GM12878 (cell line): ENCODE measurements at regions not wholly inside any gene's neighbourhood (a gene's known extent, or its start where the extent isn't known, plus 50 kb on each side); places are given as distances from the start of the nearest gene placed in this dataset.

Experiments
- ATAC-seq: fragments of 200-7000 bp; cut with Tn5 transposase; 3 replicates; pipeline ENCODE4 v1.9.1; 2020; ENCODE audit warnings: mild to moderate bottlenecking, moderate library complexity
- BruUV-seq: library from RNA; stranded (reverse); fragments of 400-500 nt; replicated peaks from 2 replicates; lab custom pipeline; 2021; lab: Mats Ljungman, UMichigan
- CTCF ChIA-PET: fragments of 300-600 bp; sonication (Branson Sonifier 250); formaldehyde crosslinking; extraction: SDS; loops from one replicate; lab custom pipeline; 2021; ENCODE audit warnings: inconsistent platforms; lab: Yijun Ruan, JAX
- POLR2A ChIA-PET: fragments of 350-600 bp; formaldehyde crosslinking; extraction: SDS; loops from one replicate; lab custom pipeline; 2021; ENCODE audit warnings: inconsistent platforms; lab: Charles Lee
- RAD21 ChIA-PET: fragments of 300-600 bp; sonication (Branson Sonifier 250); formaldehyde crosslinking; loops from one replicate; lab custom pipeline; 2023; ENCODE audit warnings: antibody characterized with exemption; ENCODE audit not compliant: unreplicated experiment; lab: Charles Lee
- SMC1A ChIA-PET: fragments of 300-600 bp; sonication (Branson Sonifier 250); formaldehyde crosslinking; loops from one replicate; lab custom pipeline; 2023; ENCODE audit not compliant: unreplicated experiment, uncharacterized antibody; lab: Charles Lee
- DNase-seq: peaks from one replicate; pipeline ENCODE4 v3.0.0-alpha.2; 2011; ENCODE audit warnings: low read depth, low spot score
- FAIRE-seq: peaks from 3 replicates; lab custom pipeline; 2011; peaks lifted over from hg19 to GRCh38; lab: Jason Lieb, UNC
- H2AFZ ChIP-seq: 2 replicates; pipeline ENCODE4 v1.6.0; 2011; ENCODE audit warnings: low read depth, low read length, control low read depth; ENCODE audit not compliant: control insufficient read depth
- H3K27ac ChIP-seq: 2 replicates; pipeline ENCODE4 v1.5.1; 2011; ENCODE audit warnings: control low read depth; ENCODE audit not compliant: control insufficient read depth, insufficient read depth
- H3K27me3 ChIP-seq, 2 experiments: replicated peaks in 1 of 2; 2 replicates each; pipeline versions ENCODE4 v1.6.0 to v1.6.1; 2011; ENCODE audit warnings: low read length in 1 of 2; ENCODE audit not compliant: control insufficient read depth in 2 of 2, insufficient read depth in 2 of 2
- H3K36me3 ChIP-seq, 2 experiments: 2 replicates each; pipeline ENCODE4 v1.5.1; 2011; ENCODE audit warnings: low read length in 1 of 2; ENCODE audit not compliant: control insufficient read depth in 2 of 2, insufficient read depth in 2 of 2
- H3K4me1 ChIP-seq: 2 replicates; pipeline ENCODE4 v1.6.1; 2011; ENCODE audit warnings: mild to moderate bottlenecking, low read length, moderate library complexity, mixed read lengths; ENCODE audit not compliant: control insufficient read depth, insufficient read depth
- H3K4me2 ChIP-seq: 2 replicates; pipeline ENCODE4 v1.6.0; 2011; ENCODE audit warnings: control low read depth; ENCODE audit not compliant: control insufficient read depth, insufficient read depth
- H3K4me3 ChIP-seq: fragments of 200-600 bp; sonication (generic); 2 replicates; pipeline ENCODE4 v1.5.1; 2016
- H3K79me2 ChIP-seq: 2 replicates; pipeline ENCODE4 v1.6.0; 2011; ENCODE audit warnings: low read length; ENCODE audit not compliant: control insufficient read depth, insufficient read depth
- H3K9ac ChIP-seq: 2 replicates; pipeline ENCODE4 v1.8.0; 2011; ENCODE audit warnings: low read length, control low read depth, mixed read lengths; ENCODE audit not compliant: control insufficient read depth, insufficient read depth
- H3K9me3 ChIP-seq: replicated peaks from 3 replicates; pipeline ENCODE4 v1.5.1; 2011; ENCODE audit warnings: mild to moderate bottlenecking, low read length; ENCODE audit not compliant: control insufficient read depth, insufficient read depth
- H4K20me1 ChIP-seq: 2 replicates; pipeline ENCODE4 v1.6.0; 2011; ENCODE audit not compliant: control insufficient read depth, insufficient read depth
- JUND ChIP-seq: IDR thresholded peaks from 2 replicates; pipeline ENCODE4 v1.6.1; 2012; ENCODE audit warnings: low read depth, mild to moderate bottlenecking, low read length, improper control_type of control experiment, moderate library complexity
- KLF5 ChIP-seq: fragments of 450-650 bp; IDR thresholded peaks from 2 replicates; pipeline ENCODE4 v1.6.1; 2014; ENCODE audit warnings: mild to moderate bottlenecking; ENCODE audit not compliant: partially characterized antibody
- NFXL1 ChIP-seq: fragments of 450-650 bp; IDR thresholded peaks from 2 replicates; pipeline ENCODE4 v1.6.1; 2017; ENCODE audit warnings: antibody characterized with exemption, mild to moderate bottlenecking, borderline replicate concordance
- STAT3 ChIP-seq: IDR thresholded peaks from 2 replicates; pipeline ENCODE4 v1.6.1; 2011; ENCODE audit warnings: low read depth, low read length, improper control_type of control experiment
- TARDBP ChIP-seq: IDR thresholded peaks from 2 replicates; pipeline ENCODE4 v1.6.1; 2016; ENCODE audit warnings: borderline replicate concordance
- ZNF384 ChIP-seq: IDR thresholded peaks from 2 replicates; pipeline ENCODE4 v1.6.1; 2012; ENCODE audit warnings: low read depth, mild to moderate bottlenecking, low read length, improper control_type of control experiment, borderline replicate concordance
- WGBS: methylation state at CpG from one replicate; pipeline ENCODE4 v1.1.6; 2016; ENCODE audit warnings: low lambda C conversion rate; ENCODE audit not compliant: insufficient replicate concordance, insufficient coverage; ENCODE audit errors: missing lambda C conversion rate; 5-methylcytosine and 5-hydroxymethylcytosine counted together
- in situ Hi-C: fragments of 300-500 bp; cut with MboI; formaldehyde crosslinking; loops from 9 replicates; pipeline ENCODE4 v1.14.3; 2018; ENCODE audit warnings: mixed read lengths
- intact Hi-C: fragments of 100-400 bp; cut with micrococcal nuclease; formaldehyde crosslinking; loops from one replicate; pipeline ENCODE4 v1.14.2; 2022; ENCODE audit not compliant: unreplicated experiment
- TF ChIP-seq, protein P1 (sequence below): fragments of 450-650 bp; IDR thresholded peaks from 2 replicates; pipeline ENCODE4 v1.6.1; 2016; ENCODE audit warnings: mild to moderate bottlenecking
- TF ChIP-seq, protein P2 (sequence below), 3 experiments: IDR thresholded peaks in 2 of 3; conservative IDR thresholded peaks in 1 of 3; 2 replicates each; pipeline ENCODE4 v1.5.1; 2011; ENCODE audit warnings: low read depth in 3 of 3, low read length in 3 of 3, mild to moderate bottlenecking in 3 of 3, control low read depth in 2 of 3, moderate library complexity in 2 of 3, inconsistent platforms in 1 of 3, mixed read lengths in 1 of 3; ENCODE audit not compliant: control insufficient read depth in 2 of 3, insufficient read depth in 1 of 3; ENCODE audit errors: extremely low read depth in 1 of 3
- TF ChIP-seq, protein P3 (sequence below): fragments of 450-650 bp; IDR thresholded peaks from 2 replicates; pipeline ENCODE4 v1.6.1; 2018; ENCODE audit warnings: mild to moderate bottlenecking, low read depth, moderate library complexity; ENCODE audit not compliant: partially characterized antibody
- TF ChIP-seq, protein P4 (sequence below): IDR thresholded peaks from 2 replicates; pipeline ENCODE4 v1.6.1; 2012; ENCODE audit warnings: low read length, inconsistent platforms

DNA sequence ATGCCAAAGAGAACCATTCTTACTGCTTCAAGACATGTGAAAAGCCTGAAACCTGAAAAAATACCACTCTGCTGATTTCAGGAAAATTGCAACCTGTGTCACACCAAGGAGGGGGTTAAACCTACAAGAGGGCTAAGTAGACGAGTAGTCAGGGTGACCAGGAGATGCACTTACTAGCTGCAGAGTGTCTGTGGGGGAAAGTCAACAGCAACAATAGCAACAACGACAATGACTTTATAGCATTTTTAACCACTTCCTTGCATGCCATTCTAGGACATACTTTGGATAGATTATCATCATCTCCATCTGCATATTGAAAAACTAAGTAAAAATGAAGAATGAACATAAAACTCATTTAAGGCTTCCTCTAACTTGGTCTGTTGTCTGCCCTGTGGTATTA is 902.7 kb downstream of the BCL11B start:
- no peak for ATAC-seq
- Histone ChIP-seq H2AFZ (no peak overlapping the region), H3K36me3 (no peaks in the 10 kb centered on the region), H3K27ac (no peak overlapping the region), H3K27me3 (no peaks in the 10 kb centered on the region), H3K9me3 (no peaks in the 10 kb centered on the region), H4K20me1 (no peaks in the 10 kb centered on the region), H3K79me2 (no peaks in the 10 kb centered on the region), H3K4me3 (no peak overlapping the region), H3K9ac (no peak overlapping the region), H3K4me2 (no peak overlapping the region), H3K4me1 (no peaks in the 10 kb centered on the region)
- CTCF ChIA-PET = no interaction called here
- POLR2A ChIA-PET = no interaction called here
- no peak for TF ChIP-seq NFXL1
- TF ChIP-seq, protein P1, sequence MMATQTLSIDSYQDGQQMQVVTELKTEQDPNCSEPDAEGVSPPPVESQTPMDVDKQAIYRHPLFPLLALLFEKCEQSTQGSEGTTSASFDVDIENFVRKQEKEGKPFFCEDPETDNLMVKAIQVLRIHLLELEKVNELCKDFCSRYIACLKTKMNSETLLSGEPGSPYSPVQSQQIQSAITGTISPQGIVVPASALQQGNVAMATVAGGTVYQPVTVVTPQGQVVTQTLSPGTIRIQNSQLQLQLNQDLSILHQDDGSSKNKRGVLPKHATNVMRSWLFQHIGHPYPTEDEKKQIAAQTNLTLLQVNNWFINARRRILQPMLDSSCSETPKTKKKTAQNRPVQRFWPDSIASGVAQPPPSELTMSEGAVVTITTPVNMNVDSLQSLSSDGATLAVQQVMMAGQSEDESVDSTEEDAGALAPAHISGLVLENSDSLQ = no peak
- no peak for TF ChIP-seq TARDBP
- no peak for TF ChIP-seq ZNF384
- TF ChIP-seq, protein P2, sequence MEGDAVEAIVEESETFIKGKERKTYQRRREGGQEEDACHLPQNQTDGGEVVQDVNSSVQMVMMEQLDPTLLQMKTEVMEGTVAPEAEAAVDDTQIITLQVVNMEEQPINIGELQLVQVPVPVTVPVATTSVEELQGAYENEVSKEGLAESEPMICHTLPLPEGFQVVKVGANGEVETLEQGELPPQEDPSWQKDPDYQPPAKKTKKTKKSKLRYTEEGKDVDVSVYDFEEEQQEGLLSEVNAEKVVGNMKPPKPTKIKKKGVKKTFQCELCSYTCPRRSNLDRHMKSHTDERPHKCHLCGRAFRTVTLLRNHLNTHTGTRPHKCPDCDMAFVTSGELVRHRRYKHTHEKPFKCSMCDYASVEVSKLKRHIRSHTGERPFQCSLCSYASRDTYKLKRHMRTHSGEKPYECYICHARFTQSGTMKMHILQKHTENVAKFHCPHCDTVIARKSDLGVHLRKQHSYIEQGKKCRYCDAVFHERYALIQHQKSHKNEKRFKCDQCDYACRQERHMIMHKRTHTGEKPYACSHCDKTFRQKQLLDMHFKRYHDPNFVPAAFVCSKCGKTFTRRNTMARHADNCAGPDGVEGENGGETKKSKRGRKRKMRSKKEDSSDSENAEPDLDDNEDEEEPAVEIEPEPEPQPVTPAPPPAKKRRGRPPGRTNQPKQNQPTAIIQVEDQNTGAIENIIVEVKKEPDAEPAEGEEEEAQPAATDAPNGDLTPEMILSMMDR (IDR thresholded peaks at IDR 0.05 in 2 of 3, conservative IDR thresholded peaks at IDR 0.05 in 1 of 3; ENCODE audit: control insufficient read depth in 2 of 3, extremely low read depth in 1 of 3, insufficient read depth in 1 of 3, low read depth in 3 of 3, low read length in 3 of 3) = no peak
- no peak for TF ChIP-seq STAT3
- TF ChIP-seq, protein P3, sequence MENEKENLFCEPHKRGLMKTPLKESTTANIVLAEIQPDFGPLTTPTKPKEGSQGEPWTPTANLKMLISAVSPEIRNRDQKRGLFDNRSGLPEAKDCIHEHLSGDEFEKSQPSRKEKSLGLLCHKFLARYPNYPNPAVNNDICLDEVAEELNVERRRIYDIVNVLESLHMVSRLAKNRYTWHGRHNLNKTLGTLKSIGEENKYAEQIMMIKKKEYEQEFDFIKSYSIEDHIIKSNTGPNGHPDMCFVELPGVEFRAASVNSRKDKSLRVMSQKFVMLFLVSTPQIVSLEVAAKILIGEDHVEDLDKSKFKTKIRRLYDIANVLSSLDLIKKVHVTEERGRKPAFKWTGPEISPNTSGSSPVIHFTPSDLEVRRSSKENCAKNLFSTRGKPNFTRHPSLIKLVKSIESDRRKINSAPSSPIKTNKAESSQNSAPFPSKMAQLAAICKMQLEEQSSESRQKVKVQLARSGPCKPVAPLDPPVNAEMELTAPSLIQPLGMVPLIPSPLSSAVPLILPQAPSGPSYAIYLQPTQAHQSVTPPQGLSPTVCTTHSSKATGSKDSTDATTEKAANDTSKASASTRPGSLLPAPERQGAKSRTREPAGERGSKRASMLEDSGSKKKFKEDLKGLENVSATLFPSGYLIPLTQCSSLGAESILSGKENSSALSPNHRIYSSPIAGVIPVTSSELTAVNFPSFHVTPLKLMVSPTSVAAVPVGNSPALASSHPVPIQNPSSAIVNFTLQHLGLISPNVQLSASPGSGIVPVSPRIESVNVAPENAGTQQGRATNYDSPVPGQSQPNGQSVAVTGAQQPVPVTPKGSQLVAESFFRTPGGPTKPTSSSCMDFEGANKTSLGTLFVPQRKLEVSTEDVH = no peak
- TF ChIP-seq JUND = no peak
- no peak for TF ChIP-seq KLF5
- TF ChIP-seq, protein P4, sequence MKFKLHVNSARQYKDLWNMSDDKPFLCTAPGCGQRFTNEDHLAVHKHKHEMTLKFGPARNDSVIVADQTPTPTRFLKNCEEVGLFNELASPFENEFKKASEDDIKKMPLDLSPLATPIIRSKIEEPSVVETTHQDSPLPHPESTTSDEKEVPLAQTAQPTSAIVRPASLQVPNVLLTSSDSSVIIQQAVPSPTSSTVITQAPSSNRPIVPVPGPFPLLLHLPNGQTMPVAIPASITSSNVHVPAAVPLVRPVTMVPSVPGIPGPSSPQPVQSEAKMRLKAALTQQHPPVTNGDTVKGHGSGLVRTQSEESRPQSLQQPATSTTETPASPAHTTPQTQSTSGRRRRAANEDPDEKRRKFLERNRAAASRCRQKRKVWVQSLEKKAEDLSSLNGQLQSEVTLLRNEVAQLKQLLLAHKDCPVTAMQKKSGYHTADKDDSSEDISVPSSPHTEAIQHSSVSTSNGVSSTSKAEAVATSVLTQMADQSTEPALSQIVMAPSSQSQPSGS = no peak
- RAD21 ChIA-PET = no interaction called here
- intact Hi-C loops = no loop called here
- no TSS peak for BruUV-seq
- FAIRE-seq = no peak
- 23% methylated on average over 2 of the region's 2 CpGs for WGBS
- in situ Hi-C loops = no loop called here
- SMC1A ChIA-PET = interaction anchor here (0.6 kb wide), 1 partner anchor 39 kb away, joined by 3 read pairs; no protein-coding TSS in a partner anchor
- no peak for DNase-seq
